ENCODE measurements at regions not wholly inside any gene's neighbourhood (a gene's known extent, or its start where the extent isn't known, plus 50 kb on each side); places are given as distances from the start of the nearest gene placed in this dataset.
"Not testable (repeated sequence)": the region's sequence is repeated elsewhere in the genome, so short reads cannot be mapped to it uniquely, and the experiment has no call there.

GRCh38 chr5:83404182-83404716 is 67.3 kb upstream of the VCAN start:
- TF ChIP-seq, protein P1, sequence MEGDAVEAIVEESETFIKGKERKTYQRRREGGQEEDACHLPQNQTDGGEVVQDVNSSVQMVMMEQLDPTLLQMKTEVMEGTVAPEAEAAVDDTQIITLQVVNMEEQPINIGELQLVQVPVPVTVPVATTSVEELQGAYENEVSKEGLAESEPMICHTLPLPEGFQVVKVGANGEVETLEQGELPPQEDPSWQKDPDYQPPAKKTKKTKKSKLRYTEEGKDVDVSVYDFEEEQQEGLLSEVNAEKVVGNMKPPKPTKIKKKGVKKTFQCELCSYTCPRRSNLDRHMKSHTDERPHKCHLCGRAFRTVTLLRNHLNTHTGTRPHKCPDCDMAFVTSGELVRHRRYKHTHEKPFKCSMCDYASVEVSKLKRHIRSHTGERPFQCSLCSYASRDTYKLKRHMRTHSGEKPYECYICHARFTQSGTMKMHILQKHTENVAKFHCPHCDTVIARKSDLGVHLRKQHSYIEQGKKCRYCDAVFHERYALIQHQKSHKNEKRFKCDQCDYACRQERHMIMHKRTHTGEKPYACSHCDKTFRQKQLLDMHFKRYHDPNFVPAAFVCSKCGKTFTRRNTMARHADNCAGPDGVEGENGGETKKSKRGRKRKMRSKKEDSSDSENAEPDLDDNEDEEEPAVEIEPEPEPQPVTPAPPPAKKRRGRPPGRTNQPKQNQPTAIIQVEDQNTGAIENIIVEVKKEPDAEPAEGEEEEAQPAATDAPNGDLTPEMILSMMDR (IDR thresholded peaks at IDR 0.05; ENCODE audit: control extremely low read depth, extremely low read depth, low read depth, missing control alignments), result no peak
- POLR2A ChIA-PET, result no interaction called here
- CTCF ChIA-PET, result interaction anchor here (1.9 to 2.6 kb wide), 3 partner anchors 9 to 17 kb away, joined by 4 to 12 read pairs (median 5); no protein-coding TSS in a partner anchor
- no peak for DNase-seq (ENCODE audit: extremely low spot score)

GRCh38 chr5:83405662-83406061 is 65.9 kb upstream of the VCAN start:
- ChIA-PET CTCF (interaction anchor here (1.2 to 2.4 kb wide), 6 partner anchors 11 to 69 kb away, joined by 3 to 12 read pairs (median 4); no protein-coding TSS in a partner anchor), POLR2A (no interaction called here)
- TF ChIP-seq, protein P1 (IDR thresholded peaks at IDR 0.05; ENCODE audit: control extremely low read depth, extremely low read depth, low read depth, missing control alignments), result no peak
- DNase-seq (ENCODE audit: extremely low spot score), result no peak

DNA sequence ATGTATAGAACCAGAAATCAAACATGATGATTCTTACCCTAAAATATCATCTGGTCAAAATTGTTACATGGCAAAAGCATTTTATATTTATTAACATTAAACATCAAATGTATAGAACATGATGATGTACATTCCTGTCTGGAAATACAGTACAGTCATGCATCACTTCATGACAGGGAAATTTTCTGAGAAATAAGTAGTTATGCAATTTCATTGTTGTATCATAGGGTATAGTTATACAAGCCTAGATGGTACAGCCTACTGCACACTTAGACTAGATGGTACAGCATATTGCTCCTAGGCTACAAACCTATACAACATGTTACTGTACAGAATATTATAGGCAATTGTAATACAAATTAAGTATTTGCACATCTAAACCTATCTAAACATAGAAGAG is 64.6 kb upstream of the VCAN start:
- ChIA-PET POLR2A (no interaction called here), CTCF (interaction anchor here (1.1 to 4.6 kb wide), 3 partner anchors 10 to 12 kb away, joined by 3 to 15 read pairs (median 4); no protein-coding TSS in a partner anchor)
- TF ChIP-seq, protein P1 (IDR thresholded peaks at IDR 0.05; ENCODE audit: control extremely low read depth, extremely low read depth, low read depth, missing control alignments), result no peak
- no peak for DNase-seq (ENCODE audit: extremely low spot score)

DNA sequence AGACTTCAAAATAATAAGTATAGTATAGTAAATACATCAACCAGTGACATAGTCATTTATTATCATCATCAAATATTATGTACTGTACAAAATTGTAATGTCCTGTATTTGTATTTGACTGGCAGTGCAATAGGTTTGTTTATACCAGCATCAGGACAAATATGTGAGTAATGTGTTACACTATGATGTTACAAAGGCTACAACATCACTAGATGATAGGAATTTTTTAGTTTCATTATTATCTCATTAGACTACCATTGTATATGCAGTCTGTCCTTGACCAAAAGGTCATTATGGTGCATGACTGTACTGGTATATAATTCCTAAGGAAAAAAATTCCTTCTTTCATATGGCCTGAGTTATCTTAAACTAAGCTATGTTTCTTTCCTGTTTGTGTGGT is 63.6 kb upstream of the VCAN start:
- ChIA-PET CTCF (interaction anchor here (1.1 to 4.6 kb wide), 3 partner anchors 11 to 13 kb away, joined by 3 to 15 read pairs (median 4); no protein-coding TSS in a partner anchor), POLR2A (no interaction called here)
- TF ChIP-seq, protein P1 (IDR thresholded peaks at IDR 0.05; ENCODE audit: control extremely low read depth, extremely low read depth, low read depth, missing control alignments), result no peak
- no peak for DNase-seq (ENCODE audit: extremely low spot score)

GRCh38 chr5:83408719-83409118 is 62.8 kb upstream of the VCAN start:
- TF ChIP-seq, protein P1 (IDR thresholded peaks at IDR 0.05; ENCODE audit: control extremely low read depth, extremely low read depth, low read depth, missing control alignments), result no peak
- DNase-seq (ENCODE audit: extremely low spot score), result no peak
- ChIA-PET POLR2A (no interaction called here), CTCF (interaction anchor here (0.8 to 4.6 kb wide), 3 partner anchors 10 to 51 kb away, joined by 3 to 15 read pairs (median 4); no protein-coding TSS in a partner anchor)

DNA sequence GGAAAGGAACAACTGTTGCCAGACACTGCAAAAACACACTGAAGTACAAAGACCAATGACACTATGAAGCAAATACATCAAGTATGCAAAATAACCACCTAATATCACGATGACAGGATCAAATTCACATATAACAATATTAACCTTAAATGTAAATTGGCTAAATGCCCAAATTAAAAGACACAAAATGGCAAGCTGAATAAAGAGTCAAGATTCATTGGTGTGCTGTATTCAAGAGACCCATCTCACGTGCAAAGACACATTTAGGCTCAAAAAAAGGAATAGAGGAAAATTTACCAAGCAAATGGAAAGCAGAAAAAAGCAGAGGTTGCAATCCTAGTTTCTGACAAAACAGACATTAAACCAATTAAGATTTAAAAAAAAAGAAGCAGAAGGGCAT is 61.8 kb upstream of the VCAN start:
- POLR2A ChIA-PET; DNase-seq (ENCODE audit: extremely low spot score): not testable (repeated sequence)
- CTCF ChIA-PET, result interaction anchor here (4.6 kb wide), 1 partner anchor 9 kb away, joined by 15 read pairs; no protein-coding TSS in a partner anchor

DNA sequence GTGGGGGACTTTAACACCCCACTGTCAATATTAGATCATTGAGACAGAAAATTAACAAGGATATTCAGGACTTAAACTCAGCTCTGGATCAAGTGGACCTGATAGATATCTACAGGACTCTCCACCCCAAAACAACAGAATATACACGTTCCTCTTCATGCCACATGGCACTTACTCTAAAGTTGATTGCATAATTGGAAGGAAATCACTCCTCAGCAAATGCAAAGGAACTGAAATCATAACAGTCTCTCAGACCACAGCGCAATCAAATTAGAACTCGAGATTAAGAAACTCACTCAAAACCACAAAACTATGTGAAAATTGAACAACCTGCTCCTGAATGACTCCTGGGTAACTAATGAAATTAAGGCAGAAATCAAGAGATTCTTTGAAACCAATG is 61.2 kb upstream of the VCAN start:
- DNase-seq (ENCODE audit: extremely low spot score); POLR2A ChIA-PET: not testable (repeated sequence)
- CTCF ChIA-PET, result interaction anchor here (1.0 to 4.6 kb wide), 2 partner anchors 8 to 20 kb away, joined by 3 to 15 read pairs; no protein-coding TSS in a partner anchor
